ENCODE measurements at regions not wholly inside any gene's neighbourhood (a gene's known extent, or its start where the extent isn't known, plus 50 kb on each side); places are given as distances from the start of the nearest gene placed in this dataset.

GRCh38 chr11:23606191-23606590 is 745.9 kb upstream of the CCDC179 start:
- TF ChIP-seq CSRNP3 (CRISPR knock-in tag; IDR thresholded peaks at IDR 0.05) (no peak), PATZ1 (CRISPR knock-in tag; IDR thresholded peaks at IDR 0.05; ENCODE audit: borderline replicate concordance) (no peak), SNAI2 (CRISPR knock-in tag; IDR thresholded peaks at IDR 0.05) (no peak)
- no peak for ATAC-seq

- ATAC-seq: no peak
- no peak for TF ChIP-seq CSRNP3 (CRISPR knock-in tag; IDR thresholded peaks at IDR 0.05)
- TF ChIP-seq GLIS3 (CRISPR knock-in tag; IDR thresholded peaks at IDR 0.05): no peak
- TF ChIP-seq ARNTL (CRISPR knock-in tag; IDR thresholded peaks at IDR 0.05; ENCODE audit: borderline replicate concordance, low read depth): no peak
- no peak for TF ChIP-seq CREB5 (CRISPR knock-in tag; IDR thresholded peaks at IDR 0.05; ENCODE audit: low read depth)
- TF ChIP-seq ZC3H10 (CRISPR knock-in tag; IDR thresholded peaks at IDR 0.05): no peak
- no peak for TF ChIP-seq BACH2 (CRISPR knock-in tag; IDR thresholded peaks at IDR 0.05; ENCODE audit: borderline replicate concordance)
- no peak for TF ChIP-seq ZNF70 (CRISPR knock-in tag; IDR thresholded peaks at IDR 0.05)
- TF ChIP-seq CSDC2 (CRISPR knock-in tag; IDR thresholded peaks at IDR 0.05): no peak
- no peak for TF ChIP-seq ZFP3 (CRISPR knock-in tag; IDR thresholded peaks at IDR 0.05)
- TF ChIP-seq PATZ1 (CRISPR knock-in tag; IDR thresholded peaks at IDR 0.05; ENCODE audit: borderline replicate concordance): no peak
- no peak for TF ChIP-seq ZFP30 (CRISPR knock-in tag; IDR thresholded peaks at IDR 0.05)
- no peak for TF ChIP-seq RARB (CRISPR knock-in tag; IDR thresholded peaks at IDR 0.05)
- TF ChIP-seq PPARA (CRISPR knock-in tag; IDR thresholded peaks at IDR 0.05; ENCODE audit: borderline replicate concordance): no peak
- TF ChIP-seq POU6F1 (CRISPR knock-in tag; IDR thresholded peaks at IDR 0.05; ENCODE audit: borderline replicate concordance, low read depth): no peak
These were observed 751.5 kb upstream of the CCDC179 start for GRCh38 chr11:23611726-23612125.

- no peak for ATAC-seq
- no peak for TF ChIP-seq ESRRG (CRISPR knock-in tag; IDR thresholded peaks at IDR 0.05)
- TF ChIP-seq ZNF565 (CRISPR knock-in tag; conservative IDR thresholded peaks at IDR 0.05; ENCODE audit: low read depth): no peak
These were observed 760.3 kb upstream of the CCDC179 start for GRCh38 chr11:23620617-23621016.

GRCh38 chr11:23632293-23632692 is 772.0 kb upstream of the CCDC179 start:
- ATAC-seq: no peak
- TF ChIP-seq ESRRG (CRISPR knock-in tag; IDR thresholded peaks at IDR 0.05) (no peak), POU6F1 (CRISPR knock-in tag; IDR thresholded peaks at IDR 0.05; ENCODE audit: borderline replicate concordance, low read depth) (no peak)
